HG03097 (cell line): ENCODE measurements at regions not wholly inside any gene's neighbourhood (a gene's known extent, or its start where the extent isn't known, plus 50 kb on each side); places are given as distances from the start of the nearest gene placed in this dataset.
A peak's percentile ranks its signal among the peaks of the same experiment; 100 is the strongest.
"Not testable (repeated sequence)": the region's sequence is repeated elsewhere in the genome, so short reads cannot be mapped to it uniquely, and the experiment has no call there.

Experiments used
- ATAC-seq: cut with Tn5 transposase; IDR thresholded peaks from one replicate; pipeline ENCODE4 v1.9.1; 2021; ENCODE audit not compliant: unreplicated experiment, low FRiP score

- peak; percentile 26 for ATAC-seq
These were observed 207.2 kb upstream of the ZNF184 start for GRCh38 chr6:27679964-27680694.

- ATAC-seq: no peak
These were observed 206.5 kb upstream of the ZNF184 start for GRCh38 chr6:27679308-27679963.

- ATAC-seq: no peak
These were observed 205.6 kb upstream of the ZNF184 start for GRCh38 chr6:27678469-27678868.

GRCh38 chr6:27674882-27675281, 202.0 kb upstream of the ZNF184 start:
- ATAC-seq: no peak

DNA sequence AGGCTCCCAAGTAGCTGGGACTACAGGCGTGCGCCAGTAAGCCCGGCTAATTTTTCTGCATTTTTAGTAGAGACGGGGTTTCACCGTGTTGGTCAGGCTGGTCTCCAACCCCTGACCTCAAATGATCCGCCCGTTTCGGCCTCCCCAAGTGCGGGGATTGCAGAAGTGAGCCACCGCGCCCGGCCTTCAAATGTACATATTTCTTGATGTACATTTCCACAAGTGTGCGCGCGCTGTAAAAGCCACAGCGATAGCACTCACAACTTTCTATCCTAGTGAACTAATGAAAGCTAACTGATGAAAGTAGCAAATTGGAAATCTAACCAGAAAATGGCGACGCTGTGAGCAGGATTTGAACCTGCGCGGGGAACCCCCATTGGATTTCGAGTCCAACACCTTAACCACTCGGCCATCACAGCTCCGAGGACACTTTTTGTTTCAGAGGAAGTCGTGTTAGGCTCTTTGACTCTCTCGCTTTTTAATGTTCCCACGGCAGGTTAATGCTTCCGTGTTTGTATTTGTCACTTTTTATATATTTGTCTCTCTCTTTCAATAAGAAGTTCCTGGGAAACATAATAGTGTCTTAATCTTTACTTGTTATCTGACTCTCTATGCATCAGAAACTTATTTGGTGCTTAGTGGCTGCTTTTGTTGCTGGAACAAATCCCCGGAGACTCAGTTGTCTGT, 199.4 kb upstream of the ZNF184 start:
- ATAC-seq: peak; percentile 54

DNA sequence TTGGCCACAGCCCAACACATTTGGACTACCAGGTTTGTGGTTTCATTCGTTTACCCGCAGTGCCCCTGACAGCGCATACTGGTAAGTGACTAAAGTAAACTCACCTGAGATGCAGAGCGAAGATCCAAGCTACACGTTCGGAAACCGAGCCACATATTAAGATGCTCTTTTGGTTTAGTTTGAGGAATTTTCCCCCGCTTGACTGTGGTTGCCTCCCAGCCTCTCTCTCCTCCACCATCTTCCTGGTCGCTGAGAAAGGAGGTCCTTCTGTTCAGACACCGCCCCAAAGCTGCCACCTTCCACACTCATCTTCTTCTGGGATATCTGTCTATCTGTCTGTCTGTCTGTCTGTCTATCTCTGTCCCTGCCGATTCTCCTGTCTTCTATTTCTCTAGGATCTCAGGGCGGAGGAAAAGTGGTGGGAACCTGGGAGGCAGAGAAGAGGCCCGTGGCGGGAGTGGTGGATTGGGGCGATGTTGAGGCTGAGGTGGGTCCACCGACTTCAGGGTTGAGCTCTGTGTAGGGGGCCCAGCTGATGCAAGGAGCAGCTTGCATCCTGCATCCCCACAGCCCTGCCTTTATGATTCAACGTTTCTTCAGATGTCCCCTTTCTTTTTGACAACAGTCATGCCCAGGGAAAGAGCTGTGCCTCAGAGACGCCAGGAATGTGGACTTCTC, 196.9 kb upstream of the ZNF184 start:
- no peak for ATAC-seq

- ATAC-seq: no peak
These were observed 196.4 kb upstream of the ZNF184 start for GRCh38 chr6:27669295-27669623.

- no peak for ATAC-seq
These were observed 195.8 kb upstream of the ZNF184 start for GRCh38 chr6:27668442-27669294.

DNA sequence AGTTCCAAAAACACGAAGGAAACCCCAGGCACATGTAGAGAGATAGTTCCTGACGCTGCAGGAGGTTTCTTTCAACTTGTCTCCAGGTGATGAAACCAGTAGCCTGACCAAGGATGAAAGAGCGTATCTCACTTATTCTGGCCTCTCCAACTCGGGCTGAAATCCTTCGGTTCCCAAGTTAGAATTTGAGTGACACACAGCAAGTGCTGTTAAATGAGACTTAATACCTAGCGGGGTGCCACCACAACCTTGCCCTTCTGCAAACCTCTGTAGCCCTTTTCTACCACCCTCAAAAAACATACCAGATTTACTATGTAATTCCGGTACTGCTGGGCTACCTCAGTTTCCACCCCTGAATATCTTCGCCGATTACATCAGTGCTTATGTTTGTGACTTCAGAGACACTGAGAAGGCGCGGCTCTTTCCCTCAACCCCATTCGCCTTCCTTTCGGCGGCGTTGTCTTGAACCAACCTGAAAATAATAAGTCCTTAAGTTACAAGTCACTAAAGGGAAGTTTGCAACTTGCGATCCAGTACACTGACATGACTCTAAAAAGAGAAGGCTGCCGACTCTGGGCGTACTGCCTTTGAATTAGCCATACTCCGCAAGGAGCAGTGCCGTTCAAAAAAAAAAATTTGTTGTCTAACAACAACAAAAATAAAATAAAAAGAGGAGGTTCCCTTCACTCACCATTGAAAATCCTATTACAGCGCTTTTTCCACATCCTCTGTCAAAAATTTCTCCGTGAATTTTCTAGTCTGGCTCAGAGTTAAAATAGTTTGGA, 194.9 kb upstream of the ZNF184 start:
- ATAC-seq: no peak

DNA sequence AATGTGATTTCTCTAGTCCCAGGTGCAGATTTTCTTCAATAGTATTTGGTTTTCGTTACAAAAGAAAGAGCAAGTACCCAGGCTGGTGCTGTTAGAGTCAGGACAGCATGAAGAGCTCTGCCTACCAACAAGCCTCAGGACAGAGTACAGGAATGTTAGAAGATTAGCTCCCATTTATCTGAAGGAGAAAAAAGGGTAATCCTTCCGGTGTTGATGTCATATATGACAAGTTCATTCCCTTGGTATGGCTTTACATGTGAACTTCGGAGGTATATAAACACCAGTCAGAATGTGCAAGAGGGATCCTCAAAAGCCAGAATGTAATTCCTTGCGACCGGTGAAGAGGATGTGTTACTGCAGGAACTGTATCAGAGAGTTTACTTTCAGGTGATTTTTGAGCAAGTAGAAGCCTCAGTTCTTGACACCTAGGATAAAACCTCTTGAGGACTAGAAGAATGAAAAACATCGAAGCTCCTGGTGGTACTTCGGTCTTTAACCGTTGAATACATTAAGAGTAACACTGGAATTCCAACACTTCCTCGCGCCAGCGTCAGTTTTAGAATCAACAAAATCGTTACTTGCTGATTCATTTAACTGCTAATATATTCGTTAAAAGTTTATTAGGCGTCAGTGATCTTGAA, 194.2 kb upstream of the ZNF184 start:
- no peak for ATAC-seq

DNA sequence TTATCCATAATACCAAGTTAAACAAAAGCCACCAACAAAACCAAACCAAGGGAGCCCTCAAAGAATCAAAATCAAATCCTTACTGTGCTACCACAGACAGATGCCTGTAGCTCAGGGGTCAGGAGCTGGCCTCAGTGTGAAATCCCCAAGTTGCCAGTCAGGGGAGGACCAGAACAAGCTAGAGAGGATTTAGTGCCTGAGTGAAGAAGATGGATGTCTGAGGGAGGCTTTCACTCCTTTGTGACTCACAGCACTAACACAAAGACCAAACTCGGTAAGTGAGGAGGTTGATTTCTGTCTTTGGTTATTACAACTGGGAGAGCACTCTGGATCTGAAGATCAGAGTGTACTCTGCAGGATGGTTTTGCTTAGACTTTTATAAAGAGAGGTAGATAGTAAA, 189.9 kb upstream of the ZNF184 start:
- no peak for ATAC-seq

DNA sequence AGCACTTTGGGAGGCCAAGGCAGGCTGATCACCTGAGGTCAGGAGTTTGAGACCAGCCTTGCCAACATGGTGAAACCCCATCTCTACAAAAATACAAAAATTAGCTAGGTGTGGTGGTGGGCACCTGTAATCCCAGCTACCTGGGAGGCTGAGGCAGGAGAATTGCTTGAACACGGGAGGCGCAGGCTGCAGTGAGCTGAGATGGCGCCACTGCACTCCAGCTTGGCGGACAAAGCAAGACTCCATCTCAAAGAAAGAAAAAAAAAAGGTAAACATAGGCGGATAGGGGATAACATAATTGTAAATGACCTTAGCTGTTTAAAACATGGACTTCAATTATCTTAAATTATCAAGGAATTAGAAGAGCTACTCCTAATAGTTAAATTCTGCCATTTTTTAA, 189.3 kb upstream of the ZNF184 start:
- not testable (repeated sequence) for ATAC-seq

- not testable (repeated sequence) for ATAC-seq
These were observed 180.4 kb upstream of the ZNF184 start for GRCh38 chr6:27653143-27653825.

- no peak for ATAC-seq
These were observed 178.4 kb upstream of the ZNF184 start for GRCh38 chr6:27651371-27651732.

DNA sequence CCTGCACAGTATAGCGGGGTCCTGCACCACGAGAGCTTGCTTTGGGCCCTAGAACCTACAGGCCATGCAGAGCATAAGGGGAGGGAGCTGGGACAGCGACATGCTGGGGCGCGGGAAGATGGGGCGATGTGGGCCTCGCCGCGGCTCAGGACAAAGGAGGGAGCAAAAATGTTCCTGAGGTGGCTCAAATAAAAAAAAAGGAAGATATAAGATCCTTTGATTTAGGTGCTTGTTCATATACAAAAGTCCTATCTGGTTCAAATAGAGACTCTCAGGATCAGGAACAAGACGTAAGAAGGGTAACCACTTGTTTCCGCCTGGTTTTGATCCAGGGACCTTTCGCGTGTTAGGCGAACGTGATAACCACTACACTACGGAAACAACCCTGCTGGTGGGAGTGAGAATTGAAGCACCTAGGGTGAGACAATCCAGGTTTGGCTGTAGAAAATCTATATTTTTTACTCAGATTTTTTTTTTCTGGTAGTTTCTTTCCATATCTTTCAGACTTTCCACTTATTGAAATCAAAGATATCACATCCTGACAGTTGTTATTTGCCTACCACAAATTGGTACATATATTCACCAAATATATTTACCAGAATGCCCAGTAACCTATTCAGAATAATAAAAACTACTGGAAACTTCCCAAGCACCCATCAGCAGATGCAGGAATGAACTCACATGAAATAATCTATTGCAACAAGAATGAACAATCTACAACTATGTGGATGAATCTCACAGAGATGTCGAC, 177.9 kb upstream of the ZNF184 start:
- no peak for ATAC-seq

DNA sequence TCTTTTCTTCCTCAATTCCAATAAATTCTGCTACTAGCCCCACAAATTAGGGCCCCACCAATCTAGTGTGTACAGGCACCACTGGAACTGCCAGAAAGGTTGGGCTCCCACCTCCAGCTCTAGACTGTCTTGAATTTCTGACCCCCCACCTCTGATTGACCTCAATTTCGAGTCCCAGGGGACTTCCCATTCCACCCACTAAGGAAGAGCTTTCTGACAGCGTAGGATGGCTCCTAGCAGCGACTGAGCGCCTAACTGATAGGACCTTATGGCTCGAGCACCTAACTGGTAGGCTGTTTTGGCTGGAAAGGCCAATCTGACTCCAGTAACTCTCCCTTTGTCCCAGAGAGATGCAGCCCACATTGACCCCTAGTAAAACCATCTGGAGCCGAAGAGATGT, 171.6 kb upstream of the ZNF184 start:
- ATAC-seq: no peak

GRCh38 chr6:27642744-27643456, 170.0 kb upstream of the ZNF184 start:
- ATAC-seq: no peak
